Tibial artery (tissue), 4 donors: ENCODE measurements at regions not wholly inside any gene's neighbourhood (a gene's known extent, or its start where the extent isn't known, plus 50 kb on each side); places are given as distances from the start of the nearest gene placed in this dataset.

ENCODE experiments used
- DNase-seq, 2 donors: peaks; one replicate each; pipeline ENCODE4 v3.0.0-alpha.2; 2019
- H3K27ac ChIP-seq, 2 donors: fragments of 200-600 bp; sonication (generic) in 1 of 2; 1 replicate in 1 of 2; 2 replicates in 1 of 2; pipeline ENCODE4 v1.5.1; 2018 to 2019; ENCODE audit warnings: mild to moderate bottlenecking in 1 of 2
- H3K27me3 ChIP-seq, 2 donors: fragments of 200-600 bp; sonication (generic) in 1 of 2; one replicate each; pipeline versions ENCODE4 v1.5.1 to v1.6.0; 2016 to 2019
- H3K36me3 ChIP-seq, 3 donors: fragments of 200-600 bp; sonication (generic) in 2 of 3; one replicate each; pipeline ENCODE4 v1.5.1; 2016 to 2019; ENCODE audit warnings: mild to moderate bottlenecking in 2 of 3
- H3K4me1 ChIP-seq, 4 donors: fragments of 200-600 bp; sonication (generic) in 2 of 4; 1 replicate in 3 of 4; 2 replicates in 1 of 4; pipeline ENCODE4 v1.5.1; 2016 to 2019
- H3K4me3 ChIP-seq, 2 donors: fragments of 200-600 bp; sonication (generic) in 1 of 2; 1 replicate in 1 of 2; 2 replicates in 1 of 2; pipeline ENCODE4 v1.5.1; 2018 to 2019; ENCODE audit warnings: mild to moderate bottlenecking in 2 of 2
- H3K9me3 ChIP-seq, 3 donors: fragments of 200-600 bp; sonication (generic) in 1 of 3; one replicate each; pipeline ENCODE4 v1.5.1; 2016 to 2019
- CTCF ChIP-seq, 2 experiments: fragments of 200-600 bp in 1 of 2; fragments of 450-650 bp in 1 of 2; IDR thresholded peaks; one replicate each; pipeline ENCODE4 v1.5.1; 2017 to 2019; ENCODE audit warnings: antibody characterized with exemption in 2 of 2, mild to moderate bottlenecking in 1 of 2, moderate library complexity in 1 of 2
- intact Hi-C: fragments of 100-400 bp; cut with DNase I; formaldehyde crosslinking; loops from one replicate; pipeline ENCODE4 v1.15.0; 2023; ENCODE audit warnings: low total_unique reads

DNA sequence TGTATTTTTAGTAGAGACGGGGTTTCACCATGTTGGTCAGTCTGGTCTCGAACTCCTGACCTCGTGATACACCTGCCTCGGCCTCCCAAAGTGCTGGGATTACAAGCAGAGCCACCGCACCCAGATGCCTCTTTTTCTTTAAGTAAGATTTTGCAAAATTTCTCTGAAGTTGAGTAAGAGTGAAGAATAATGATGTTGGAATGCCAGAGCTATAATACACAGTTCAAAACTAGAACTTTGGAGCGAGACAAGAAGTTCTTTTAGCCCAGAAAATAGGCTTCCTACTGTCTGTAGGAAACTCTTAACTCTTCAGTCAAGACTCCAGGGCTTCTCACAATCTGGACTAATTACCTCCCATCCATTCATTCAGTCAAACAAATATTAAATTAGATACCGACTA, 51.4 kb downstream of the MARCHF4 start:
- peaks cover 0 to 2% (median 0%) of the 10 kb centered on the region in 3 donors for H3K9me3 ChIP-seq
- TF ChIP-seq CTCF (IDR thresholded peaks at IDR 0.05) = no peak
- H3K4me3 ChIP-seq = no peak overlapping the region
- intact Hi-C loops = no loop called here
- H3K27ac ChIP-seq = no peak overlapping the region
- H3K36me3 ChIP-seq = no peaks in the 10 kb centered on the region
- peaks cover 0 to 8% of the 10 kb centered on the region in 2 donors for H3K27me3 ChIP-seq
- no peaks in the 10 kb centered on the region for H3K4me1 ChIP-seq
- no peak for DNase-seq

DNA sequence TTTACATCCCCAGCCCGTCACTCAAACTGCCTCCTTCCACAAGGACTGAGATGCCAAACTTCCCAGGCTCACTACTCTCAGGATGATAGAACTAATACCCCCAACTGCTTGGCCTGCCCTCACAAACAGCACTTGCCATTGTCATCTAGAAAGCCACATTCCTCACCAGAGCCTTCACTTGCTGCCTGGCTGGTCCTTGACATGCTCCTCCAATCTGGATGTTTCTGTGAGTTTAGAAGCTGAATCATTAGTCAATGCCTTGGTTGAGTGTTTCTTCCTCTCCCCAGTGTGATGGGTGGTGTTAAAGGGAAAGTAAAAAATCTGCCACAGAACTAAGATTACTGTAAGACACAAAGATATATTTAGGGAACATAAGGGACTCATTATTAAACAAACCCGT, 52.5 kb downstream of the MARCHF4 start:
- DNase-seq = no peak
- intact Hi-C loops = no loop called here
- TF ChIP-seq CTCF (IDR thresholded peaks at IDR 0.05) = no peak

GRCh38 chr2:216318521-216318874, 53.8 kb downstream of the MARCHF4 start:
- DNase-seq = no peak
- H3K27ac ChIP-seq = no peak overlapping the region
- intact Hi-C loops = no loop called here
- H3K4me1 ChIP-seq = no peaks in the 10 kb centered on the region
- H3K36me3 ChIP-seq = no peaks in the 10 kb centered on the region
- peaks cover 0 to 17% of the 10 kb centered on the region in 2 donors for H3K27me3 ChIP-seq
- no peak for TF ChIP-seq CTCF (IDR thresholded peaks at IDR 0.05)
- H3K9me3 ChIP-seq = peaks cover 0 to 7% (median 6%) of the 10 kb centered on the region in 3 donors
- no peak overlapping the region for H3K4me3 ChIP-seq

More for the DNA sequence above, 52.5 kb downstream of the MARCHF4 start:
- H3K27me3 ChIP-seq = peaks cover 0 to 10% of the 10 kb centered on the region in 2 donors
- H3K4me3 ChIP-seq = no peak overlapping the region
- H3K9me3 ChIP-seq = peaks cover 0 to 7% (median 6%) of the 10 kb centered on the region in 3 donors
- H3K36me3 ChIP-seq = no peaks in the 10 kb centered on the region
- no peaks in the 10 kb centered on the region for H3K4me1 ChIP-seq
- H3K27ac ChIP-seq = no peak overlapping the region

GRCh38 chr2:216317831-216318520, 54.3 kb downstream of the MARCHF4 start:
- Histone ChIP-seq H3K4me3 (no peak overlapping the region), H3K9me3 (peaks cover 0 to 7% (median 6%) of the 10 kb centered on the region in 3 donors)
- intact Hi-C loops = no loop called here

DNA sequence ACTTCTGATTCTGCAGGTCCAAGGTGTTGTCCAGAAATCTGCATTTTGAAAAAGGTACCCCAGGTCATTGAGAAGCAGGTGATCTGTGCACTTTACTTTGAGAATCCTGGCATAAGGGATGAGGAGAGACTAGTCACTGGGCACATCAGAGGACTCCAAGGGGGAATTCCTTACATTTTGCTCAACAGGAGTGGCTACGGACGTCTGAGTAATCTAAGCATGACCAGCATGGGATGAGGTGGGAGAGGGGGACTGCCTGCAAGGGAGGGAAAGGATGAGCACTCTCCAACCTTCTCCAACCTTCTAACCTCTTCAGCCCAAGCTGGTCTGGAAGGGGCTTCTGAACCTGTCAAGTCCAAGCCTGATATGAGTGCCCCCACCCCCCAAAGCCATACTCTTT, 55.5 kb downstream of the MARCHF4 start:
- Histone ChIP-seq H3K4me1 (no peaks in the 10 kb centered on the region), H3K36me3 (no peaks in the 10 kb centered on the region)

More at GRCh38 chr2:216317831-216318520, 54.3 kb downstream of the MARCHF4 start:
- H3K4me1 ChIP-seq = no peaks in the 10 kb centered on the region
- H3K36me3 ChIP-seq = no peaks in the 10 kb centered on the region
- peaks cover 0 to 17% of the 10 kb centered on the region in 2 donors for H3K27me3 ChIP-seq
- no peak for DNase-seq
- H3K27ac ChIP-seq = no peak overlapping the region
- TF ChIP-seq CTCF (IDR thresholded peaks at IDR 0.05) = no peak

More for the DNA sequence above, 55.5 kb downstream of the MARCHF4 start:
- Histone ChIP-seq H3K27ac (no peak overlapping the region), H3K4me3 (no peak overlapping the region), H3K27me3 (peaks cover 0 to 12% of the 10 kb centered on the region in 2 donors), H3K9me3 (peaks cover 0 to 7% (median 6%) of the 10 kb centered on the region in 3 donors)
- intact Hi-C loops = no loop called here
- no peak for DNase-seq
- TF ChIP-seq CTCF (IDR thresholded peaks at IDR 0.05) = no peak
